GM18868 (cell line): ENCODE measurements at regions not wholly inside any gene's neighbourhood (a gene's known extent, or its start where the extent isn't known, plus 50 kb on each side); places are given as distances from the start of the nearest gene placed in this dataset.
A peak's percentile ranks its signal among the peaks of the same experiment; 100 is the strongest.
"Not testable (repeated sequence)": the region's sequence is repeated elsewhere in the genome, so short reads cannot be mapped to it uniquely, and the experiment has no call there.

ENCODE experiments used
- ATAC-seq: cut with Tn5 transposase; IDR thresholded peaks from one replicate; pipeline ENCODE4 v1.9.1; 2021; ENCODE audit warnings: mild to moderate bottlenecking, moderate library complexity; ENCODE audit not compliant: unreplicated experiment

- no peak for ATAC-seq
Measured at GRCh38 chr10:6929148-6929830, 349.2 kb upstream of the PRKCQ start.

GRCh38 chr10:6928586-6928985, 348.5 kb upstream of the PRKCQ start:
- ATAC-seq, result no peak

- no peak for ATAC-seq
Measured at GRCh38 chr10:6926971-6927370, 346.9 kb upstream of the PRKCQ start.

- no peak for ATAC-seq
Measured at GRCh38 chr10:6925146-6925545, 345.1 kb upstream of the PRKCQ start.

- no peak for ATAC-seq
Measured at GRCh38 chr10:6924166-6924565, 344.1 kb upstream of the PRKCQ start.

GRCh38 chr10:6921026-6921425, 340.9 kb upstream of the PRKCQ start:
- not testable (repeated sequence) for ATAC-seq

- peak; percentile 96 for ATAC-seq
Measured at GRCh38 chr10:6920072-6921019, 340.3 kb upstream of the PRKCQ start.

GRCh38 chr10:6919077-6919476, 339.0 kb upstream of the PRKCQ start:
- no peak for ATAC-seq

- ATAC-seq, result peak; percentile 44
Measured at GRCh38 chr10:6918305-6918704, 338.2 kb upstream of the PRKCQ start.

- ATAC-seq, result no peak
Measured at GRCh38 chr10:6917125-6917524, 337.0 kb upstream of the PRKCQ start.

GRCh38 chr10:6916601-6917000, 336.5 kb upstream of the PRKCQ start:
- ATAC-seq, result no peak

- no peak for ATAC-seq
Measured at GRCh38 chr10:6915307-6915706, 335.2 kb upstream of the PRKCQ start.

GRCh38 chr10:6912929-6913328, 332.9 kb upstream of the PRKCQ start:
- ATAC-seq, result peak; percentile 49

- peak; percentile 65 for ATAC-seq
Measured at GRCh38 chr10:6912424-6912823, 332.3 kb upstream of the PRKCQ start.

GRCh38 chr10:6912021-6912420, 331.9 kb upstream of the PRKCQ start:
- ATAC-seq, result no peak

- ATAC-seq, result no peak
Measured at GRCh38 chr10:6909905-6910560, 330.0 kb upstream of the PRKCQ start.

- no peak for ATAC-seq
Measured at GRCh38 chr10:6907877-6908530, 327.9 kb upstream of the PRKCQ start.

GRCh38 chr10:6894405-6894804, 314.3 kb upstream of the PRKCQ start:
- ATAC-seq, result no peak

GRCh38 chr10:6892864-6893263, 312.8 kb upstream of the PRKCQ start:
- ATAC-seq, result no peak

- no peak for ATAC-seq
Measured at GRCh38 chr10:6891924-6892323, 311.8 kb upstream of the PRKCQ start.

GRCh38 chr10:6889718-6890117, 309.6 kb upstream of the PRKCQ start:
- no peak for ATAC-seq
